H1 (cell line): ENCODE measurements at regions not wholly inside any gene's neighbourhood (a gene's known extent, or its start where the extent isn't known, plus 50 kb on each side); places are given as distances from the start of the nearest gene placed in this dataset.

Experiments
- ATF2 ChIP-seq: IDR thresholded peaks from 2 replicates; pipeline ENCODE4 v1.6.1; 2012; ENCODE audit warnings: low read length, inconsistent platforms
- BCL11A ChIP-seq, 2 experiments: IDR thresholded peaks; one replicate each; pipeline ENCODE4 v1.6.1; 2011; ENCODE audit warnings: low read depth in 2 of 2, low read length in 2 of 2, mild to moderate bottlenecking in 2 of 2
- CHD2 ChIP-seq: IDR thresholded peaks from 2 replicates; pipeline ENCODE4 v1.6.1; 2012; ENCODE audit warnings: low read length, improper control_type of control experiment
- CHD7 ChIP-seq: fragments of 300-600 bp; sonication (generic); IDR thresholded peaks from 2 replicates; pipeline ENCODE4 v1.7.1; 2012; ENCODE audit warnings: low read length, moderate library complexity, mild to moderate bottlenecking, inconsistent platforms; ENCODE audit not compliant: insufficient replicate concordance
- HDAC2 ChIP-seq, 2 experiments: fragments of 300-600 bp in 1 of 2; sonication (generic) in 1 of 2; IDR thresholded peaks; 2 replicates each; pipeline ENCODE4 v1.6.1; 2011 to 2012; ENCODE audit warnings: low read depth in 2 of 2, low read length in 2 of 2, mild to moderate bottlenecking in 2 of 2, moderate library complexity in 2 of 2, borderline replicate concordance in 1 of 2, inconsistent platforms in 1 of 2
- SIX5 ChIP-seq: IDR thresholded peaks from 2 replicates; pipeline ENCODE4 v1.6.1; 2011; ENCODE audit warnings: mild to moderate bottlenecking, low read depth, low read length
- TF ChIP-seq, protein P1 (sequence below): IDR thresholded peaks from 2 replicates; pipeline ENCODE4 v1.6.1; 2011; ENCODE audit warnings: low read length, improper control_type of control experiment

GRCh38 chr6:137949686-137950390, 82.8 kb downstream of the TNFAIP3 start (continued):
- TF ChIP-seq CHD7: no peak
- no peak for TF ChIP-seq ATF2
- TF ChIP-seq SIX5: no peak
- TF ChIP-seq, protein P1, sequence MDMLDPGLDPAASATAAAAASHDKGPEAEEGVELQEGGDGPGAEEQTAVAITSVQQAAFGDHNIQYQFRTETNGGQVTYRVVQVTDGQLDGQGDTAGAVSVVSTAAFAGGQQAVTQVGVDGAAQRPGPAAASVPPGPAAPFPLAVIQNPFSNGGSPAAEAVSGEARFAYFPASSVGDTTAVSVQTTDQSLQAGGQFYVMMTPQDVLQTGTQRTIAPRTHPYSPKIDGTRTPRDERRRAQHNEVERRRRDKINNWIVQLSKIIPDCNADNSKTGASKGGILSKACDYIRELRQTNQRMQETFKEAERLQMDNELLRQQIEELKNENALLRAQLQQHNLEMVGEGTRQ: no peak
- TF ChIP-seq BCL11A (IDR thresholded peaks at IDR 0.05; ENCODE audit: low read depth in 2 of 2, low read length in 2 of 2): no peak
- TF ChIP-seq HDAC2 (IDR thresholded peaks at IDR 0.05; ENCODE audit: borderline replicate concordance in 1 of 2, low read depth in 2 of 2, low read length in 2 of 2): no peak
- TF ChIP-seq CHD2: no peak
